SH-SY5Y (cell line): ENCODE measurements at regions not wholly inside any gene's neighbourhood (a gene's known extent, or its start where the extent isn't known, plus 50 kb on each side); places are given as distances from the start of the nearest gene placed in this dataset.

ENCODE experiments used
- GATA2 ChIP-seq: IDR thresholded peaks from 2 replicates; pipeline ENCODE4 v1.6.1; 2011; ENCODE audit warnings: mild to moderate bottlenecking, low read depth, low read length
- GATA3 ChIP-seq: IDR thresholded peaks from 2 replicates; pipeline ENCODE4 v1.6.1; 2011; ENCODE audit warnings: low read depth, mild to moderate bottlenecking, low read length, moderate library complexity

- no peak for TF ChIP-seq GATA2
- no peak for TF ChIP-seq GATA3
Measured at GRCh38 chr2:15868186-15868585, 72.2 kb upstream of the MYCN start.

- TF ChIP-seq GATA2 (no peak), GATA3 (no peak)
Measured at GRCh38 chr2:15868704-15869103, 71.6 kb upstream of the MYCN start.

- TF ChIP-seq GATA2 (no peak), GATA3 (no peak)
Measured at GRCh38 chr2:15869396-15869795, 71.0 kb upstream of the MYCN start.

- TF ChIP-seq GATA2 (no peak), GATA3 (no peak)
Measured at GRCh38 chr2:15869871-15870270, 70.5 kb upstream of the MYCN start.

- TF ChIP-seq GATA3: no peak
- no peak for TF ChIP-seq GATA2
Measured at GRCh38 chr2:15870565-15870964, 69.8 kb upstream of the MYCN start.

GRCh38 chr2:15871239-15871783 lies 69.0 kb upstream of the MYCN start:
- TF ChIP-seq GATA2 (no peak), GATA3 (no peak)

GRCh38 chr2:15872854-15873253 lies 67.5 kb upstream of the MYCN start:
- TF ChIP-seq GATA2 (no peak; the same call in 1 of the 2 replicates), GATA3 (no peak)

- TF ChIP-seq GATA3 (no peak), GATA2 (no peak)
Measured at GRCh38 chr2:15874321-15874720, 66.0 kb upstream of the MYCN start.

- TF ChIP-seq GATA3: no peak
- TF ChIP-seq GATA2: no peak
Measured at GRCh38 chr2:15874854-15875804, 65.2 kb upstream of the MYCN start.

GRCh38 chr2:15875969-15876705 lies 64.2 kb upstream of the MYCN start:
- TF ChIP-seq GATA3 (no peak), GATA2 (no peak)

GRCh38 chr2:15880226-15881119 lies 59.9 kb upstream of the MYCN start:
- TF ChIP-seq GATA3: no peak
- TF ChIP-seq GATA2: no peak

- TF ChIP-seq GATA3 (no peak), GATA2 (no peak)
Measured at GRCh38 chr2:15881120-15881433, 59.3 kb upstream of the MYCN start.

- TF ChIP-seq GATA3 (no peak), GATA2 (no peak)
Measured at GRCh38 chr2:15881676-15882075, 58.7 kb upstream of the MYCN start.
